ENCODE measurements at regions not wholly inside any gene's neighbourhood (a gene's known extent, or its start where the extent isn't known, plus 50 kb on each side); places are given as distances from the start of the nearest gene placed in this dataset.
"Not testable (repeated sequence)": the region's sequence is repeated elsewhere in the genome, so short reads cannot be mapped to it uniquely, and the experiment has no call there.

DNA sequence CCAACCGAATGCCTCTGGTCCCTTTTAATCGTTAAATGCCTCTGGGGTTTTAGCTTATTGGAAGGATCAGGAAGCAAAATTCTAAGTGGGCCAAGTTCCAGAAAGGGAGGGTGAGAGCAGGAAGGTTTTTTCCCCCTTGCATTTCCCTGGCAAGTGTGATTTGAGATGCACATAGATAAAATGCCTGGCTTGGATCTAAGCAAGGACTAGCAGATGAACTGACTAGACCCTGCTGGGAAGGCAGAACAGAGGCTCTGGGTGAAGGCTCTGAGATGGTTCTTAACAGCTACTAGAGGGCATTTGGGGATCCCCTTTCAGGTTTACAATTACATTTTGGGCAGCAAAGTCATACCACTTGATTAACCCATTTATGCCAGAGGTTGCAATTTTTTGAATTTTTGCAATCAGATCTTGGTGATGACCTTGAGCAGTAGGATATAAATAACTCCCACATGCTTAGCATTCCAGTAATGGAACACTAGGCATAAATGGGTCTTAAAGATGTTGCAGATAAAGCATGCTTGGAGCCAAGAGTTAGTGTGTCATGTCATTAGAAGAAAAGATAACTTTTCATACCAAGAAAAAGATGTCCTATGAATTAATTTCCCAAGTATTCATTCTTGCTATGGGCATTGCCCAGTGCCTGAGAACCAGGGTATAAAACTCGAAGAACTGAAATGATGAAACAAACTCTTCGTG is 205.9 kb downstream of the SEC23IP start:
- TF ChIP-seq, protein P1, sequence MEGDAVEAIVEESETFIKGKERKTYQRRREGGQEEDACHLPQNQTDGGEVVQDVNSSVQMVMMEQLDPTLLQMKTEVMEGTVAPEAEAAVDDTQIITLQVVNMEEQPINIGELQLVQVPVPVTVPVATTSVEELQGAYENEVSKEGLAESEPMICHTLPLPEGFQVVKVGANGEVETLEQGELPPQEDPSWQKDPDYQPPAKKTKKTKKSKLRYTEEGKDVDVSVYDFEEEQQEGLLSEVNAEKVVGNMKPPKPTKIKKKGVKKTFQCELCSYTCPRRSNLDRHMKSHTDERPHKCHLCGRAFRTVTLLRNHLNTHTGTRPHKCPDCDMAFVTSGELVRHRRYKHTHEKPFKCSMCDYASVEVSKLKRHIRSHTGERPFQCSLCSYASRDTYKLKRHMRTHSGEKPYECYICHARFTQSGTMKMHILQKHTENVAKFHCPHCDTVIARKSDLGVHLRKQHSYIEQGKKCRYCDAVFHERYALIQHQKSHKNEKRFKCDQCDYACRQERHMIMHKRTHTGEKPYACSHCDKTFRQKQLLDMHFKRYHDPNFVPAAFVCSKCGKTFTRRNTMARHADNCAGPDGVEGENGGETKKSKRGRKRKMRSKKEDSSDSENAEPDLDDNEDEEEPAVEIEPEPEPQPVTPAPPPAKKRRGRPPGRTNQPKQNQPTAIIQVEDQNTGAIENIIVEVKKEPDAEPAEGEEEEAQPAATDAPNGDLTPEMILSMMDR (IDR thresholded peaks at IDR 0.05; ENCODE audit: insufficient read depth, low read length, missing control alignments) = no peak
- H3K4me3 ChIP-seq (ENCODE audit: low read depth, low read length) = no peak overlapping the region
- ChIA-PET POLR2A (no interaction called here), CTCF (no interaction called here)
- no peak for DNase-seq (ENCODE audit: low read depth, low spot score)

DNA sequence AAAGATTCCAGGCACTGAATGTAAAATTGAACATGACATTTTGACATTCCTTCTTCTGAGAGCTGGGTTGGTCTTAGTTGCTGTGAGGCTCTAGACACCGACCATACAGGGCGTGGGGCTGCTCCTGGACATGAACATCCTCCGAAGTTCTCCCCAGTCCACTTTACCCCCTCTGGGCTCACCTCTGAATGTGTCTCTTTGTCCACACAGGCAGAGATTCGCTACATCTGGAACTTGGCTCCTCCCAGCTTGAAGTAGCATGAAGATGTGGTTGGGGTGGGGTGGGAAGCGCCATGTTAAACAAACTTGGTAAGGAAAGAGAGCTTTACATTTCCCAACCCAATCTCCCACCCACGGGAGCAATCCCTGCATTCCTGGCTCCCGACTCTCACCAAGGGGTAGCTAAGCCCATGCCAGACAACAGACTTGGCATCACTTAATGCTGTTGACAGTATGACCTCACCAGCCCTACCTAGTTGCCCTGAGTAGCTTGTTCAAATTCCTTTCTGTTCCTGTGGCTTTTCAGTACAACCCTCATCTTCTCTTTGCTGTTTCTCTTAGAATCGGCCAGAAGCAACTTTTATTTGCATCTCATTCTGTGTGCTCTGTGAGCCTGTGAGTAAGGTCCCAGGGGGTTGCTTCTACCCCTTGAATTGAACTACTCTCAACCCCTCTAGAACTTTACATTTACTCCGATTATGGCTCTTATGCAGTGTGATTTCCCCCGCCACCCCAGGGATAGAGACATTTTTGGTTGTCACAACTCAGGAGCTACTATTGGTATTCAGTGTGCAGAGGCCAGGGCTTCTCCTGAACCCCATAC is 211.4 kb downstream of the SEC23IP start:
- POLR2A ChIA-PET = no interaction called here
- no peak overlapping the region for H3K4me3 ChIP-seq (ENCODE audit: low read depth, low read length)
- CTCF ChIA-PET = no interaction called here
- no peak for DNase-seq (ENCODE audit: low read depth, low spot score)
- TF ChIP-seq, protein P1 (IDR thresholded peaks at IDR 0.05; ENCODE audit: insufficient read depth, low read length, missing control alignments) = no peak

DNA sequence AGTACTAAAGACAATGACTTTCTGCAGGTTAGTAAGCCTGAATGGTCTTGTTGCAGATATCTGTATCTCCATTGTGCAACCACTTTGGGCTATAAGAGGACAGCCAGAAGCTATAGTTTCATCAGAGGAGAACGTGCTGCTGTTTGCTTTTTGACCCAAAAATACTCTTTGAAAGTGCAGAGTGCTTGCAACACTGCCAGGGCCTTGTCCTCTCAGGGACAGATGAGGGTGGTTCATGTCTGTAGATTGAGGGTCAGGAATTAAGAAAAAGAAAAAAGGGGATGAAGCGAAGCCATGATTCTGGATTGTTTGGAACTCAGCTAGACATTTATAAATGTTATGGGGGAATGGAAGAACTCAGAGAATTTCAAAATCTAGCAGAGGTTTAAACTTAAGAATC is 212.5 kb downstream of the SEC23IP start:
- no peak overlapping the region for H3K4me3 ChIP-seq (ENCODE audit: low read depth, low read length)
- no peak for DNase-seq (ENCODE audit: low read depth, low spot score)
- TF ChIP-seq, protein P1 (IDR thresholded peaks at IDR 0.05; ENCODE audit: insufficient read depth, low read length, missing control alignments) = no peak
- ChIA-PET CTCF (no interaction called here), POLR2A (no interaction called here)

DNA sequence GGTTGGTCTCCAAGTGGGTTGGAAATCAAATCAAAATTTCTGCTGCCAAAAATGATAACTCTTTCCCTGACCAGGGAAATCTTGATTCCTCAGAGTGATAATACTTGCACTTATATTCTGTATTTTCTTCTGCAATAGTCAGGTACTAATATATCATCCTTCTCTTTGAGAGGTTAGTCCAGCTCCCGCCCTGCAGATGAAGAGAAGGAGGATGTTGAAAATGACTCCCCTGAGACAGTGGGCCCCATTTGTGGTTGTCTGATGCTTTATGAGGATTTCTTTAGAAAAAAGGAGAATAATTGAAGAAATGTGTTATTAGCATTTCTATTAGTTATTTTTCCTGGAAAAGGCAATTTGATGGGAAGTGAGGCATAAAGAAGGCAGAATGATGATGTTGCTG is 213.0 kb downstream of the SEC23IP start:
- TF ChIP-seq, protein P1 (IDR thresholded peaks at IDR 0.05; ENCODE audit: insufficient read depth, low read length, missing control alignments) = no peak
- H3K4me3 ChIP-seq (ENCODE audit: low read depth, low read length) = no peak overlapping the region
- DNase-seq (ENCODE audit: low read depth, low spot score) = no peak
- ChIA-PET CTCF (no interaction called here), POLR2A (no interaction called here)

DNA sequence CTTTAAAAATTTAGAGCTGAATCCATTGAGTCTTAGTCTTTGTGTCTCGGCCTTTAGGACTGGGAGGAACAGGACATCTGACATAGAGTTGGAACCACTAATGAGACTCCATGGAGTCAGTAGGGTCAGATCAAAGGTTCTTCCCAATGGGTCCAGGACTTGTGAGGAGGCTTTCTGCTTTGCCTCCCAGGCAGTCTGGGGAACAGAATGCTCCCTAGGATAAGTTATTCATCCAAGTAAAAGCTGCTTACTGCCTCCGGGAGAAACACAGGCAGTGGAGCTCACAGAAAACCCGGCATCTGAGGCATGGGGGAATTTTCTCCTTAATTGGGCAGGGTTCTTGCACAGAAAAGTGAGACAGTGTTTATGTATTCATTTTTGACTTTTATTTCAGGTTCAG is 216.4 kb downstream of the SEC23IP start:
- no peak overlapping the region for H3K4me3 ChIP-seq (ENCODE audit: low read depth, low read length)
- DNase-seq (ENCODE audit: low read depth, low spot score) = no peak
- TF ChIP-seq, protein P1 (IDR thresholded peaks at IDR 0.05; ENCODE audit: insufficient read depth, low read length, missing control alignments) = no peak
- POLR2A ChIA-PET = no interaction called here
- CTCF ChIA-PET = no interaction called here

DNA sequence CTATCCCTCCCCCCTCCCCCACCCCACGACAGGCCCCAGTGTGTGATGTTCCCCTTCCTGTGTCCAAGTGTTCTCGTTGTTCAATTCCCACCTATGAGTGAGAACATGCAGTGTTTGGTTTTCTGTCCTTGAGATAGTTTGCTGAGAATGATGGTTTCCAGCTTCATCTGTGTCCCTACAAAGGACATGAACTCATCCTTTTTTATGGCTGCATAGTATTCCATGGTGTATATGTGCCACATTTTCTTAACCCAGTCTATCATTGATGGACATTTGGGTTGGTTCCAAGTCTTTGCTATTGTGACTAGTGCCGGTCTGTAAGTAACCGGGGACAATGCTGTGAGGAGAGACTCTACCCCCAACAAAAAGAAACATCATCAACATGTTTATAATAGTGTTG is 217.2 kb downstream of the SEC23IP start:
- DNase-seq (ENCODE audit: low read depth, low spot score); CTCF ChIA-PET; H3K4me3 ChIP-seq (ENCODE audit: low read depth, low read length); POLR2A ChIA-PET: not testable (repeated sequence)
